ENCODE measurements at regions not wholly inside any gene's neighbourhood (a gene's known extent, or its start where the extent isn't known, plus 50 kb on each side); places are given as distances from the start of the nearest gene placed in this dataset.
"Not testable (repeated sequence)": the region's sequence is repeated elsewhere in the genome, so short reads cannot be mapped to it uniquely, and the experiment has no call there.

DNA sequence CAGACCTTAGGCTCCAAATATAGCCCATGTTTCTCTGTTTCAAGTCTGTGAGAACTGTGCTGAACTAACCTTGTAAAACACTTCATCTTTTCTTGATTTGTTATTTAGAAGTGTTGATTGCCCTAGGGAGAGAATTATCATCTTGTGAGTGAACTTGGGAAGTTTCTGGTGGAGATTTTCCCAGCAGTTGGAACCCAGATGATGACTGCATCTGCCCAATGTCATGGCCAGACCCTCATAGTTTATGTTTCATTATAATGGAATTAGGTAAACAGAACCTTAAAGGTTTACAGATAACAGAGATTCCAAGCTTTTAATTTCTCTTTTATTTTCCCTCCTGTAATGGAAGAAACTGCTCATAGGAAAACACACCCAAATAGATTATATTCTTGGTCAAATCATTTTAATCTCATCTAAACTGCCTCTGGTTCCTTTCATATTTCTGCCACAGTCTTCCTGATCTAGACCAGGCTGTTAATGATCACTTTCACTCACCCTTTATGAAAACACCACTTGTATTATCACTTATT lies 569.1 kb downstream of the KCTD12 start:
- no peak overlapping the region for H3K4me3 ChIP-seq (ENCODE audit: low read depth, low read length)
- TF ChIP-seq CTCF (IDR thresholded peaks at IDR 0.05; ENCODE audit: low read depth, low read length, missing control alignments), result no peak
- no peak for DNase-seq (ENCODE audit: low read depth)

DNA sequence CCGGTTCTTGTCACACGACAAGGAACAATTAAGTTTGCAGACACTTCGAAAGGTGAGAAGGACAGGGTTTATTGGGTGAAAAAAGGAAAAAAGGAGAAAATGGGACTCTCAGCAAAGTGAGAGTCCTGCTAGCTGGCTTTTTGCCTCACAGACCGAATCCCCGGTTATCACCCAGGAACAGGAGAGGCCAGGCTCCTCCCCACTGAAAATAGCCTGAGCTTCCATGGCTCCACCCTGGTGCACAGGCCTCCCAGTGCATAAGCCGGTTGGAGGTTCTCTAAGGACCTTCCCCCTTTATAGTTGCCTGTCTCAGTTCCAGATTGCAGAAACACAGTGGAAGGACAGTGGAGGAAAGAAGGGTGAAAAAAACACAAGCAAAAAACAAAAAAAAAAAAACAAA lies 571.7 kb downstream of the KCTD12 start:
- no peak for DNase-seq (ENCODE audit: low read depth)
- no peak overlapping the region for H3K4me3 ChIP-seq (ENCODE audit: low read depth, low read length)
- no peak for TF ChIP-seq CTCF (IDR thresholded peaks at IDR 0.05; ENCODE audit: low read depth, low read length, missing control alignments)

GRCh38 chr13:76307142-76307541 lies 579.1 kb downstream of the KCTD12 start:
- TF ChIP-seq CTCF (IDR thresholded peaks at IDR 0.05; ENCODE audit: low read depth, low read length, missing control alignments), result no peak
- no peak overlapping the region for H3K4me3 ChIP-seq (ENCODE audit: low read depth, low read length)
- no peak for DNase-seq (ENCODE audit: low read depth)

GRCh38 chr13:76300688-76301087 lies 585.5 kb downstream of the KCTD12 start:
- H3K4me3 ChIP-seq (ENCODE audit: low read depth, low read length), result no peak overlapping the region
- no peak for DNase-seq (ENCODE audit: low read depth)
- no peak for TF ChIP-seq CTCF (IDR thresholded peaks at IDR 0.05; ENCODE audit: low read depth, low read length, missing control alignments)

DNA sequence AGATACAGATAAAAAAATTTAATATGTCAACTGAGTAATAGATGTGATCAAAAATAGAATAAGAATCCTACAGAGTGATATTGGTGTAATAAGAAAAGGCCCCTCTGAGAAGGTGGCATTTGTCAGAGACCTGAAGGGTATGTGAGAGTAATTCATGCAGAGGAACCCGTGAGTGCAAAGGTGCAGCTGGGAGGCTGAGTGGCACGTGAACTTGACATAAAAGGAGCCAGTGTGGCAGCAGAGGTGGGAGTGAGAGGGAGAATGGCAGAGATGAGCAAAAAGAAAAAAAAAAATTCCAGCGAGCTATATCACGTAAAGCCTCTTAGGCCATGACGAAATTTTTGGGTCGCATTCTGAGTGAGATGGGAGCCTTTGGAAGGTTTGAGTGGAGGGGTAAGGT lies 588.9 kb downstream of the KCTD12 start:
- TF ChIP-seq CTCF (IDR thresholded peaks at IDR 0.05; ENCODE audit: low read depth, low read length, missing control alignments), result no peak
- no peak for DNase-seq (ENCODE audit: low read depth)
- H3K4me3 ChIP-seq (ENCODE audit: low read depth, low read length), result no peak overlapping the region

DNA sequence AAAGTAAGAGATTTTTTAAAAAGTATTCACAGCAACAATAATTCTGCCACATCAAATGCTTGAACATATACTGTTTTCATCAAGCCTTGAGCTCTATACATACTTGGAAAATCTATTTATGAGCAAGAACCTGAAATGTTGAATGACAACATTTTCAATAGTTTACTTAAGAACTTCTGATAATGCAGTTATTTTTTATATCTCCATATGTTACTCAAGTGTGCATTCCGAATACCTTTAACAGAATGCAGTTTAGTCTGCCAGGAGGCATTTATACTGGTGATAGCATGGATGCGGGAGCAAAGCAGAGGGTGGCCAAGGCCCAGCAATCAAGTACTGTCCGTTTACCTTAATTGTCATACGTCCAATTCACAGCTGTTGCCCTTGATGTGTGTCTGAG lies 589.5 kb downstream of the KCTD12 start:
- no peak overlapping the region for H3K4me3 ChIP-seq (ENCODE audit: low read depth, low read length)
- no peak for DNase-seq (ENCODE audit: low read depth)
- no peak for TF ChIP-seq CTCF (IDR thresholded peaks at IDR 0.05; ENCODE audit: low read depth, low read length, missing control alignments)

GRCh38 chr13:76295020-76295419 lies 591.2 kb downstream of the KCTD12 start:
- not testable (repeated sequence) for H3K4me3 ChIP-seq (ENCODE audit: low read depth, low read length); DNase-seq (ENCODE audit: low read depth)
